HL-60 (cell line): ENCODE measurements at regions not wholly inside any gene's neighbourhood (a gene's known extent, or its start where the extent isn't known, plus 50 kb on each side); places are given as distances from the start of the nearest gene placed in this dataset.

Experiments used
- DNase-seq, 2 experiments: peaks; one replicate each; pipeline ENCODE4 v3.0.0-alpha.2; 2010 to 2020; ENCODE audit warnings: low read depth in 1 of 2, low spot score in 1 of 2
- H3K27ac ChIP-seq: fragments of 250-450 bp; sonication (Bioruptor Pico); replicated peaks from 2 replicates; pipeline ENCODE4 v1.5.1; 2020; ENCODE audit warnings: mild to moderate bottlenecking, moderate library complexity
- H3K27me3 ChIP-seq: fragments of 250-450 bp; sonication (Bioruptor Pico); 2 replicates; pipeline ENCODE4 v1.5.1; 2021; ENCODE audit warnings: mild to moderate bottlenecking, moderate library complexity; ENCODE audit not compliant: insufficient read depth, poor library complexity, severe bottlenecking
- H3K4me3 ChIP-seq: replicated peaks from 2 replicates; pipeline ENCODE4 v1.5.1; 2011; ENCODE audit warnings: mild to moderate bottlenecking, control low read depth, low read length; ENCODE audit not compliant: insufficient read depth
- GABPA ChIP-seq: IDR thresholded peaks from 2 replicates; pipeline ENCODE4 v1.6.1; 2012; ENCODE audit warnings: low read depth
- POLR2AphosphoS5 ChIP-seq: IDR thresholded peaks from 2 replicates; pipeline ENCODE4 v1.6.1; 2012; ENCODE audit warnings: low read depth
- REST ChIP-seq: IDR thresholded peaks from 2 replicates; pipeline ENCODE4 v1.6.1; 2012; ENCODE audit warnings: low read depth; ENCODE audit not compliant: insufficient replicate concordance
- SPI1 ChIP-seq: IDR thresholded peaks from 2 replicates; pipeline ENCODE4 v1.6.1; 2012; ENCODE audit warnings: low read depth, mild to moderate bottlenecking, borderline replicate concordance
- TF ChIP-seq, protein P1 (sequence below): IDR thresholded peaks from one replicate; pipeline ENCODE4 v1.5.1; 2011; ENCODE audit warnings: low read length, control low read depth, inconsistent platforms; ENCODE audit not compliant: insufficient read depth

DNA sequence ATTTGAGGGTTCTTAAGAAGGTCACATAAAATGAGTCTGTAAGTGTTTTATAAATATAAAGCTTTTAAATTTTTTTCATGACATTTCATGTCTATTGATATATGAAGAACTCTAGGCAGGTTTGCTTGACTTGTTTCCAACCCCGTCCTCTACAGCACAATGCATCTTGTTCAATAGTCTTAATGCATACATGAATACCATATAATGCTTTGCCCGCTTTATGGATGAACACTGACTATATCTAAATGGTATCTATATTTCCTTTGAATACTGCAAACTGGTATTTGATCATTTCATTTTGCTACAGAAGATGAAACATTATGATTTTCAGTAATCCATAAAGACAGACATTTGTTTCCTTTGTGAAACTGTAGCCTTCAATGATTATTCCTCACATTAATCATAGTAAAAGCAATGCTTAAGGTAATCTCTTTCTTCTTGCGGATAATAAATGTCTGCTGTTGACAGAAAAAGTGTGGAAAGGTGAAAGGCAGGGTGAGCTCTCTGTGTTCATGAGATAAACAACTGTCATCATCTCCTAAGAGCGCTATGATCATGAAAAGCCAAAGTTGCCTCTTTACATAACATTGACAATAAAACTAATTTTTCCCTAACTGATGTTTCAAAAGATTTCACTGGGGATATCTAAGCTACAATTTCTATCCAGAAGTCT lies 645.1 kb downstream of the CDH8 start:
- Histone ChIP-seq H3K27me3 (no peaks in the 10 kb centered on the region), H3K4me3 (no peak overlapping the region), H3K27ac (no peak overlapping the region)
- TF ChIP-seq SPI1 = no peak
- no peak for TF ChIP-seq POLR2AphosphoS5
- TF ChIP-seq GABPA = no peak
- TF ChIP-seq, protein P1, sequence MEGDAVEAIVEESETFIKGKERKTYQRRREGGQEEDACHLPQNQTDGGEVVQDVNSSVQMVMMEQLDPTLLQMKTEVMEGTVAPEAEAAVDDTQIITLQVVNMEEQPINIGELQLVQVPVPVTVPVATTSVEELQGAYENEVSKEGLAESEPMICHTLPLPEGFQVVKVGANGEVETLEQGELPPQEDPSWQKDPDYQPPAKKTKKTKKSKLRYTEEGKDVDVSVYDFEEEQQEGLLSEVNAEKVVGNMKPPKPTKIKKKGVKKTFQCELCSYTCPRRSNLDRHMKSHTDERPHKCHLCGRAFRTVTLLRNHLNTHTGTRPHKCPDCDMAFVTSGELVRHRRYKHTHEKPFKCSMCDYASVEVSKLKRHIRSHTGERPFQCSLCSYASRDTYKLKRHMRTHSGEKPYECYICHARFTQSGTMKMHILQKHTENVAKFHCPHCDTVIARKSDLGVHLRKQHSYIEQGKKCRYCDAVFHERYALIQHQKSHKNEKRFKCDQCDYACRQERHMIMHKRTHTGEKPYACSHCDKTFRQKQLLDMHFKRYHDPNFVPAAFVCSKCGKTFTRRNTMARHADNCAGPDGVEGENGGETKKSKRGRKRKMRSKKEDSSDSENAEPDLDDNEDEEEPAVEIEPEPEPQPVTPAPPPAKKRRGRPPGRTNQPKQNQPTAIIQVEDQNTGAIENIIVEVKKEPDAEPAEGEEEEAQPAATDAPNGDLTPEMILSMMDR = no peak
- no peak for TF ChIP-seq REST
- no peak for DNase-seq

- no peak overlapping the region for H3K27ac ChIP-seq
- no peak for DNase-seq
- TF ChIP-seq REST (no peak), POLR2AphosphoS5 (no peak), GABPA (no peak), SPI1 (no peak)
- TF ChIP-seq, protein P1 = no peak
- H3K27me3 ChIP-seq = no peaks in the 10 kb centered on the region
- H3K4me3 ChIP-seq = no peak overlapping the region
Observed at GRCh38 chr16:61385392-61386071, 650.7 kb downstream of the CDH8 start.

DNA sequence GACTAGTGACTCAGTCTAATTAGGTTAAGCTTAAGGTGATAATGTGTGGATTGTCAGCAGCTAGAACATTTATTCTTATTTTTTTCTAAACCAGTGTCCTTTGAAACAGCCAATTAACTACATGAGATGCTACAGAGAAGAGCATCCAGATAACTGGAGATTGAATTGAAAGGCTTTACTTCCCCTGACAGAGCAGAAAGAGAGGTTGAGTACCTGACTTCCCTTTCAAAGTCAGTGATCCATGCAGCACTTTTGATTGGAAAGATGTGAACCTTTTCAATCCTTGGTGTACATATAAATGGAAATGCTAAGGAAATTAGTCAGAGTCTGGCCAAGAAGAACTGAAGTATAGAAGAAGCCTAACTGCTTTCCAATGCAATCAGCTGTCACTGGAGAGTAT lies 653.8 kb downstream of the CDH8 start:
- no peak for TF ChIP-seq SPI1
- TF ChIP-seq REST = no peak
- TF ChIP-seq POLR2AphosphoS5 = no peak
- TF ChIP-seq, protein P1 = no peak
- no peak for TF ChIP-seq GABPA
- Histone ChIP-seq H3K27ac (no peak overlapping the region), H3K4me3 (no peak overlapping the region), H3K27me3 (no peaks in the 10 kb centered on the region)
- DNase-seq = no peak
